HEK293T (cell line): ENCODE measurements at regions not wholly inside any gene's neighbourhood (a gene's known extent, or its start where the extent isn't known, plus 50 kb on each side); places are given as distances from the start of the nearest gene placed in this dataset.

ENCODE experiments used
- CTCF ChIA-PET: fragments of 350-600 bp; formaldehyde crosslinking; extraction: SDS; loops from one replicate; lab custom pipeline; 2021; ENCODE audit warnings: antibody characterized with exemption, inconsistent platforms; lab: Yijun Ruan, JAX
- POLR2A ChIA-PET: fragments of 350-600 bp; formaldehyde crosslinking; extraction: SDS; loops from one replicate; lab custom pipeline; 2020; ENCODE audit warnings: antibody characterized with exemption, inconsistent platforms; lab: Yijun Ruan, JAX
- DNase-seq: peaks from one replicate; pipeline ENCODE4 v3.0.0; 2012; ENCODE audit warnings: mixed read lengths; ENCODE audit errors: extremely low spot score
- ARNT ChIP-seq: fragments of 450-650 bp; IDR thresholded peaks from 2 replicates; pipeline ENCODE4 v1.6.1; 2017; ENCODE audit warnings: mild to moderate bottlenecking
- BHLHE40 ChIP-seq: fragments of 450-650 bp; IDR thresholded peaks from 2 replicates; pipeline ENCODE4 v1.6.1; 2016; ENCODE audit warnings: mild to moderate bottlenecking, moderate library complexity, borderline replicate concordance
- CTBP1 ChIP-seq: fragments of 450-650 bp; IDR thresholded peaks from 2 replicates; pipeline ENCODE4 v1.6.1; 2016; ENCODE audit warnings: borderline replicate concordance
- ELF4 ChIP-seq: fragments of 450-650 bp; IDR thresholded peaks from 2 replicates; pipeline ENCODE4 v1.6.1; 2017; ENCODE audit warnings: antibody characterized with exemption
- FOXA1 ChIP-seq: fragments of 450-650 bp; IDR thresholded peaks from 2 replicates; pipeline ENCODE4 v1.6.1; 2016; ENCODE audit warnings: mild to moderate bottlenecking
- FOXK2 ChIP-seq: fragments of 450-650 bp; IDR thresholded peaks from 2 replicates; pipeline ENCODE4 v1.6.1; 2016; ENCODE audit warnings: mild to moderate bottlenecking
- FOXM1 ChIP-seq: fragments of 450-650 bp; IDR thresholded peaks from 2 replicates; pipeline ENCODE4 v1.6.1; 2017; ENCODE audit warnings: mild to moderate bottlenecking, borderline replicate concordance
- HDGF ChIP-seq: fragments of 450-650 bp; IDR thresholded peaks from 2 replicates; pipeline ENCODE4 v1.6.1; 2017; ENCODE audit warnings: antibody characterized with exemption, borderline replicate concordance
- L3MBTL2 ChIP-seq: fragments of 450-650 bp; conservative IDR thresholded peaks from 2 replicates; pipeline ENCODE4 v1.6.1; 2016; ENCODE audit warnings: mild to moderate bottlenecking
- LEF1 ChIP-seq: fragments of 450-650 bp; IDR thresholded peaks from 2 replicates; pipeline ENCODE4 v1.6.1; 2017; ENCODE audit warnings: mild to moderate bottlenecking, borderline replicate concordance
- NFRKB ChIP-seq: fragments of 450-650 bp; IDR thresholded peaks from 2 replicates; pipeline ENCODE4 v1.6.1; 2016; ENCODE audit warnings: mild to moderate bottlenecking, moderate library complexity
- PKNOX1 ChIP-seq: fragments of 450-650 bp; IDR thresholded peaks from 2 replicates; pipeline ENCODE4 v1.6.1; 2016
- SP1 ChIP-seq: fragments of 450-650 bp; IDR thresholded peaks from 2 replicates; pipeline ENCODE4 v1.6.1; 2017
- SUZ12 ChIP-seq: fragments of 450-650 bp; IDR thresholded peaks from 2 replicates; pipeline ENCODE4 v1.6.1; 2016; ENCODE audit warnings: mild to moderate bottlenecking
- TARDBP ChIP-seq: fragments of 450-650 bp; IDR thresholded peaks from 2 replicates; pipeline ENCODE4 v1.6.1; 2016
- ZNF384 ChIP-seq: fragments of 450-650 bp; IDR thresholded peaks from 2 replicates; pipeline ENCODE4 v1.6.1; 2016

GRCh38 chr1:105830571-105831146 is 1225.8 kb upstream of the PRMT6 start:
- CTCF ChIA-PET = no interaction called here
- no peak for TF ChIP-seq CTBP1
- TF ChIP-seq SUZ12 = no peak
- no peak for TF ChIP-seq LEF1
- TF ChIP-seq ELF4 = no peak
- TF ChIP-seq NFRKB = no peak
- no peak for TF ChIP-seq FOXK2
- TF ChIP-seq BHLHE40 = no peak
- TF ChIP-seq L3MBTL2 = no peak
- no peak for TF ChIP-seq PKNOX1
- no peak for TF ChIP-seq SP1
- TF ChIP-seq TARDBP = no peak
- TF ChIP-seq ZNF384 = no peak
- TF ChIP-seq HDGF = no peak
- TF ChIP-seq FOXM1 = no peak
- no peak for TF ChIP-seq FOXA1
- no peak for TF ChIP-seq ARNT
- DNase-seq = no peak
- POLR2A ChIA-PET = no interaction called here

DNA sequence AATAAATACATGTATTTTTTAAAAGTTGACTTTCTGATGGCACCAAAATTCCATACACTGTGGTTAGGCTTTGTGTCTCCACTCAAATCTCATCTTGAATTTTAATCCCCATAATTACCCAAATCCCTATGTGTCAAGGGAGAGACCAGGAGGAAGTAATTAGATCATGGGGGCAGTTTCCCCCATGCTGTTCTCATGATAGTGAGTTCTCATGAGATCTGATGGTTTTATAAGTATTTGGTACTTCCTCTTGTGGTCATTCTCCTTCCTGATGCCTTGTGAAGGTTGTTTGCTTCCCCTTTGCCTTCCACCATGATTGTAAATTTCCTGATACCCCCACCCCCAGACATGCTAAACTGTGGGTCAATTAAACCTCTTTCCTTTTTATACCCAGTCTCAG is 1218.4 kb upstream of the PRMT6 start:
- TF ChIP-seq PKNOX1 = no peak
- no peak for TF ChIP-seq SUZ12
- TF ChIP-seq CTBP1 = no peak
- no peak for TF ChIP-seq HDGF
- no peak for TF ChIP-seq LEF1
- TF ChIP-seq ZNF384 = no peak
- no peak for TF ChIP-seq FOXA1
- no peak for TF ChIP-seq L3MBTL2
- no peak for TF ChIP-seq ARNT
- no peak for TF ChIP-seq FOXK2
- no peak for TF ChIP-seq NFRKB
- no peak for TF ChIP-seq SP1
- TF ChIP-seq TARDBP = no peak
- TF ChIP-seq BHLHE40 = no peak

DNA sequence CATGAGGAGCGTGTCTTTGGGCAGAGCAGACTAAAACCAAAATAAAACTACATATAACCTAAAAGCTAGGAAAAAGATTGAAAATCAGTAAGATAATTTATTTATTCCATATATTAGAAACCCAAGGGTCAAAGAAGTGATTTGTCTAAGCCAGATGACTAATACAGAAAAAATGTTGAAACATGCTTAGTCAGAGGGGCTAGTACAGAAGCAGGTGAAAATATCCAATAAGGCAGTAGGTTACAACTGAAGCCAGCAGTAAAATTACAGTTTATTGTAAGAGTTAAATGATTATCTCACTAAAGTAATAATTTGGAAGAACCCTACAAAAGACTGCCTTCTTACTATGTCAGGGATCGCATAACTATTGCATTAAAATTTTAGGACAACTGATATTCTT is 1190.9 kb upstream of the PRMT6 start:
- POLR2A ChIA-PET = no interaction called here
- CTCF ChIA-PET = no interaction called here
- no peak for TF ChIP-seq PKNOX1
- no peak for TF ChIP-seq BHLHE40
- TF ChIP-seq ELF4 = no peak
- TF ChIP-seq L3MBTL2 = no peak
- no peak for TF ChIP-seq SP1
- TF ChIP-seq ARNT = no peak
- TF ChIP-seq TARDBP = no peak
- no peak for TF ChIP-seq ZNF384
- TF ChIP-seq FOXA1 = no peak
- no peak for DNase-seq

More for the DNA sequence above, 1218.4 kb upstream of the PRMT6 start:
- ChIA-PET POLR2A (no interaction called here), CTCF (no interaction called here)
- DNase-seq = no peak

DNA sequence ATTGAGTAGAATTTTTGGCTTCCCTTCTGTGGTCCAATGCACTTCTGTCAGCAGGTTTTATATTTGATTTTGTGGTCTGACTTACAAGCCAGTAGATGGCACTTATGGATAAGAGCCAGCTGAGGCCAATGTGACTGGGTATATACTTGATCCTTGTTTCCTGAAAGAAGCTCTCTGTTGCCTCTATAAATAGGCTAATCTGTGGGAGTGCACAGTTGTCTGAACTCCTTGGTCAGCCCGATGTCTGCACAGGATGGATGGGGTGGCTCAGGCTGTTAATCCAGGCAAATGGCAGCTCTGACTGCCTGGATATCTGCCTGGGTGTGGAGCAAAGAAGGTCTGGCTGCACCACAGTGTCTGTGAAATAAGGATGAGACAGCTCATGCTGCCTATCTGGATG is 1183.7 kb upstream of the PRMT6 start:
- no peak for TF ChIP-seq ZNF384
- TF ChIP-seq BHLHE40 = no peak
- TF ChIP-seq SP1 = no peak
- no peak for TF ChIP-seq FOXA1
- no peak for TF ChIP-seq LEF1
- no peak for TF ChIP-seq ARNT
- no peak for TF ChIP-seq TARDBP
- TF ChIP-seq L3MBTL2 = no peak
- no peak for TF ChIP-seq CTBP1
- TF ChIP-seq ELF4 = no peak
- no peak for TF ChIP-seq HDGF
- no peak for TF ChIP-seq FOXK2
- no peak for TF ChIP-seq SUZ12
- no peak for TF ChIP-seq NFRKB
- no peak for TF ChIP-seq FOXM1
- no peak for TF ChIP-seq PKNOX1
- DNase-seq = no peak
- ChIA-PET POLR2A (no interaction called here), CTCF (interaction anchor here (0.6 kb wide), 2 partner anchors 782 to 1077 kb away, joined by 3 to 4 read pairs; no protein-coding TSS in a partner anchor)

GRCh38 chr1:105874621-105875020 is 1181.9 kb upstream of the PRMT6 start:
- DNase-seq = no peak
- TF ChIP-seq ELF4 (no peak), CTBP1 (no peak), SUZ12 (no peak), NFRKB (no peak), PKNOX1 (no peak), BHLHE40 (no peak), HDGF (no peak), SP1 (no peak), ARNT (no peak), FOXM1 (no peak), LEF1 (no peak), TARDBP (no peak), FOXA1 (no peak), L3MBTL2 (no peak), ZNF384 (no peak), FOXK2 (no peak)
- ChIA-PET POLR2A (no interaction called here), CTCF (no interaction called here)
